GM12878 (cell line): ENCODE measurements at regions not wholly inside any gene's neighbourhood (a gene's known extent, or its start where the extent isn't known, plus 50 kb on each side); places are given as distances from the start of the nearest gene placed in this dataset.

Experiments used
- BCL11A ChIP-seq: IDR thresholded peaks from 2 replicates; pipeline ENCODE4 v1.6.1; 2011; ENCODE audit warnings: low read depth, low read length
- CTCF ChIP-seq, 3 experiments: IDR thresholded peaks in 2 of 3; conservative IDR thresholded peaks in 1 of 3; 2 replicates each; pipeline ENCODE4 v1.5.1; 2011; ENCODE audit warnings: low read depth in 3 of 3, low read length in 3 of 3, mild to moderate bottlenecking in 3 of 3, control low read depth in 2 of 3, moderate library complexity in 2 of 3, inconsistent platforms in 1 of 3, mixed read lengths in 1 of 3; ENCODE audit not compliant: control insufficient read depth in 2 of 3, insufficient read depth in 1 of 3; ENCODE audit errors: extremely low read depth in 1 of 3
- E2F8 ChIP-seq: fragments of 450-650 bp; IDR thresholded peaks from 2 replicates; pipeline ENCODE4 v1.6.1; 2018; ENCODE audit warnings: mild to moderate bottlenecking, low read depth, moderate library complexity; ENCODE audit not compliant: partially characterized antibody
- EP300 ChIP-seq, 2 experiments: fragments of 150-350 bp in 1 of 2; IDR thresholded peaks; 2 replicates each; pipeline ENCODE4 v1.6.1; 2011 to 2012; ENCODE audit warnings: low read depth in 2 of 2, low read length in 2 of 2, borderline replicate concordance in 1 of 2, improper control_type of control experiment in 1 of 2, inconsistent platforms in 1 of 2; ENCODE audit not compliant: control insufficient read depth in 1 of 2
- ETV6 ChIP-seq, 2 experiments: fragments of 450-650 bp in 1 of 2; IDR thresholded peaks in 1 of 2; conservative IDR thresholded peaks in 1 of 2; 2 replicates each; pipeline ENCODE4 v1.6.1; 2014; ENCODE audit warnings: antibody characterized with exemption in 1 of 2, borderline replicate concordance in 1 of 2, low read depth in 1 of 2, mild to moderate bottlenecking in 1 of 2, moderate library complexity in 1 of 2
- LARP7 ChIP-seq: fragments of 450-650 bp; IDR thresholded peaks from 2 replicates; pipeline ENCODE4 v1.6.1; 2017; ENCODE audit warnings: mild to moderate bottlenecking
- RB1 ChIP-seq: fragments of 450-650 bp; formaldehyde crosslinking; IDR thresholded peaks from 2 replicates; pipeline ENCODE4 v1.6.1; 2017; ENCODE audit warnings: mild to moderate bottlenecking, borderline replicate concordance
- RELA ChIP-seq: fragments of 450-650 bp; IDR thresholded peaks from 2 replicates; pipeline ENCODE4 v1.8.0; 2014; ENCODE audit warnings: borderline replicate concordance; ENCODE audit not compliant: partially characterized antibody
- SMAD1 ChIP-seq: fragments of 450-650 bp; IDR thresholded peaks from 2 replicates; pipeline ENCODE4 v1.6.1; 2018; ENCODE audit warnings: mild to moderate bottlenecking, low read depth; ENCODE audit not compliant: partially characterized antibody
- TARDBP ChIP-seq: IDR thresholded peaks from 2 replicates; pipeline ENCODE4 v1.6.1; 2016; ENCODE audit warnings: borderline replicate concordance
- TCF12 ChIP-seq: IDR thresholded peaks from 2 replicates; pipeline ENCODE4 v1.6.1; 2011; ENCODE audit warnings: low read depth, mild to moderate bottlenecking, low read length
- ZNF384 ChIP-seq: IDR thresholded peaks from 2 replicates; pipeline ENCODE4 v1.6.1; 2012; ENCODE audit warnings: low read depth, mild to moderate bottlenecking, low read length, improper control_type of control experiment, borderline replicate concordance
- TF ChIP-seq, protein P1 (sequence below): fragments of 450-650 bp; IDR thresholded peaks from 2 replicates; pipeline ENCODE4 v1.6.1; 2017; ENCODE audit warnings: mild to moderate bottlenecking, low read depth, inconsistent platforms; ENCODE audit not compliant: poor library complexity, severe bottlenecking
- TF ChIP-seq, protein P2 (sequence below): IDR thresholded peaks from 2 replicates; pipeline ENCODE4 v1.6.1; 2012; ENCODE audit warnings: mild to moderate bottlenecking, low read depth, low read length
- TF ChIP-seq, protein P3 (sequence below): fragments of 450-650 bp; IDR thresholded peaks from 2 replicates; pipeline ENCODE4 v1.6.1; 2017; ENCODE audit warnings: mild to moderate bottlenecking

DNA sequence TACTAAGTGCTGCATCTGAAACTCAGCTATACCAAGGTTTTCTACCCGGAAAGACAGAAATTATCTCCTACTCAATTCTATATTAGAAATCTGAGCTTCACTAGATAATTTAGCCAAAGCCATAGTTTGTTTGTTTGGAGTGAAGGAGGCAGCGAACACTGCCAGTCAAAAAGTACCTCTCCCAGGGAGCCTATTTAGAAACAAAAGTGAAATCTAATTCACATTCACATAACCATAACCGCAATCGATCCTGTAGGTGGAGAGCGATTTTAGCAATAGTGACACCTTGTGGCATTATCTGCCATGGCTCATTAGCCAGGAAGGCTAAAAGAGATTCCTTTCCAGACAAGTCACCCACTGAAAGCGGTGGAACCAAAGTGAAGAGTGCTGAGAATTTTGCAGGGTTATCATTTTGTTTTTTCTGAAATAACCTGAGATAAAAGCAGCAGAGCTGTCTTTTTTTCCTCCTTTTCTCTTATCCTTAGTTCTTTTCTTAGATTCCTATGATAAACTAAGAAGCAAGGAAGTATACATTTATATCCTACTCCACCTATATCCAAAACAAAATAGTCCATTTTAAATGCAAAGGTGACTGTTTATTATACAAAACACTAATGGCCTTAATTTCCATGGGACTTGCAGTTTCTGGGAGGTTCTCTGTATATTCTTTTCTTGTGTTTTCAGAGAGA is 83.7 kb upstream of the BET1 start (continued):
- TF ChIP-seq E2F8 (no peak), TCF12 (no peak), ZNF384 (no peak), ETV6 (conservative IDR thresholded peaks at IDR 0.05 in 1 of 2, IDR thresholded peaks at IDR 0.05 in 1 of 2; ENCODE audit: borderline replicate concordance in 1 of 2, low read depth in 1 of 2) (no peak), SMAD1 (no peak), RB1 (no peak), CTCF (IDR thresholded peaks at IDR 0.05 in 2 of 3, conservative IDR thresholded peaks at IDR 0.05 in 1 of 3; ENCODE audit: control insufficient read depth in 2 of 3, extremely low read depth in 1 of 3, insufficient read depth in 1 of 3, low read depth in 3 of 3, low read length in 3 of 3) (peak; percentile 77 to 89 (median 87); a peak in 5 of 6 replicates), LARP7 (no peak), RELA (no peak), BCL11A (no peak), EP300 (IDR thresholded peaks at IDR 0.05; ENCODE audit: borderline replicate concordance in 1 of 2, control insufficient read depth in 1 of 2, low read depth in 2 of 2, low read length in 2 of 2) (no peak), TARDBP (no peak)
- TF ChIP-seq, protein P1, sequence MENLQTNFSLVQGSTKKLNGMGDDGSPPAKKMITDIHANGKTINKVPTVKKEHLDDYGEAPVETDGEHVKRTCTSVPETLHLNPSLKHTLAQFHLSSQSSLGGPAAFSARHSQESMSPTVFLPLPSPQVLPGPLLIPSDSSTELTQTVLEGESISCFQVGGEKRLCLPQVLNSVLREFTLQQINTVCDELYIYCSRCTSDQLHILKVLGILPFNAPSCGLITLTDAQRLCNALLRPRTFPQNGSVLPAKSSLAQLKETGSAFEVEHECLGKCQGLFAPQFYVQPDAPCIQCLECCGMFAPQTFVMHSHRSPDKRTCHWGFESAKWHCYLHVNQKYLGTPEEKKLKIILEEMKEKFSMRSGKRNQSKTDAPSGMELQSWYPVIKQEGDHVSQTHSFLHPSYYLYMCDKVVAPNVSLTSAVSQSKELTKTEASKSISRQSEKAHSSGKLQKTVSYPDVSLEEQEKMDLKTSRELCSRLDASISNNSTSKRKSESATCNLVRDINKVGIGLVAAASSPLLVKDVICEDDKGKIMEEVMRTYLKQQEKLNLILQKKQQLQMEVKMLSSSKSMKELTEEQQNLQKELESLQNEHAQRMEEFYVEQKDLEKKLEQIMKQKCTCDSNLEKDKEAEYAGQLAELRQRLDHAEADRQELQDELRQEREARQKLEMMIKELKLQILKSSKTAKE = peak; percentile 17
- TF ChIP-seq, protein P2, sequence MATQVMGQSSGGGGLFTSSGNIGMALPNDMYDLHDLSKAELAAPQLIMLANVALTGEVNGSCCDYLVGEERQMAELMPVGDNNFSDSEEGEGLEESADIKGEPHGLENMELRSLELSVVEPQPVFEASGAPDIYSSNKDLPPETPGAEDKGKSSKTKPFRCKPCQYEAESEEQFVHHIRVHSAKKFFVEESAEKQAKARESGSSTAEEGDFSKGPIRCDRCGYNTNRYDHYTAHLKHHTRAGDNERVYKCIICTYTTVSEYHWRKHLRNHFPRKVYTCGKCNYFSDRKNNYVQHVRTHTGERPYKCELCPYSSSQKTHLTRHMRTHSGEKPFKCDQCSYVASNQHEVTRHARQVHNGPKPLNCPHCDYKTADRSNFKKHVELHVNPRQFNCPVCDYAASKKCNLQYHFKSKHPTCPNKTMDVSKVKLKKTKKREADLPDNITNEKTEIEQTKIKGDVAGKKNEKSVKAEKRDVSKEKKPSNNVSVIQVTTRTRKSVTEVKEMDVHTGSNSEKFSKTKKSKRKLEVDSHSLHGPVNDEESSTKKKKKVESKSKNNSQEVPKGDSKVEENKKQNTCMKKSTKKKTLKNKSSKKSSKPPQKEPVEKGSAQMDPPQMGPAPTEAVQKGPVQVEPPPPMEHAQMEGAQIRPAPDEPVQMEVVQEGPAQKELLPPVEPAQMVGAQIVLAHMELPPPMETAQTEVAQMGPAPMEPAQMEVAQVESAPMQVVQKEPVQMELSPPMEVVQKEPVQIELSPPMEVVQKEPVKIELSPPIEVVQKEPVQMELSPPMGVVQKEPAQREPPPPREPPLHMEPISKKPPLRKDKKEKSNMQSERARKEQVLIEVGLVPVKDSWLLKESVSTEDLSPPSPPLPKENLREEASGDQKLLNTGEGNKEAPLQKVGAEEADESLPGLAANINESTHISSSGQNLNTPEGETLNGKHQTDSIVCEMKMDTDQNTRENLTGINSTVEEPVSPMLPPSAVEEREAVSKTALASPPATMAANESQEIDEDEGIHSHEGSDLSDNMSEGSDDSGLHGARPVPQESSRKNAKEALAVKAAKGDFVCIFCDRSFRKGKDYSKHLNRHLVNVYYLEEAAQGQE = no peak
- TF ChIP-seq, protein P3, sequence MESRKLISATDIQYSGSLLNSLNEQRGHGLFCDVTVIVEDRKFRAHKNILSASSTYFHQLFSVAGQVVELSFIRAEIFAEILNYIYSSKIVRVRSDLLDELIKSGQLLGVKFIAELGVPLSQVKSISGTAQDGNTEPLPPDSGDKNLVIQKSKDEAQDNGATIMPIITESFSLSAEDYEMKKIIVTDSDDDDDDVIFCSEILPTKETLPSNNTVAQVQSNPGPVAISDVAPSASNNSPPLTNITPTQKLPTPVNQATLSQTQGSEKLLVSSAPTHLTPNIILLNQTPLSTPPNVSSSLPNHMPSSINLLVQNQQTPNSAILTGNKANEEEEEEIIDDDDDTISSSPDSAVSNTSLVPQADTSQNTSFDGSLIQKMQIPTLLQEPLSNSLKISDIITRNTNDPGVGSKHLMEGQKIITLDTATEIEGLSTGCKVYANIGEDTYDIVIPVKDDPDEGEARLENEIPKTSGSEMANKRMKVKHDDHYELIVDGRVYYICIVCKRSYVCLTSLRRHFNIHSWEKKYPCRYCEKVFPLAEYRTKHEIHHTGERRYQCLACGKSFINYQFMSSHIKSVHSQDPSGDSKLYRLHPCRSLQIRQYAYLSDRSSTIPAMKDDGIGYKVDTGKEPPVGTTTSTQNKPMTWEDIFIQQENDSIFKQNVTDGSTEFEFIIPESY = no peak
